HepG2 (cell line): ENCODE measurements at regions not wholly inside any gene's neighbourhood (a gene's known extent, or its start where the extent isn't known, plus 50 kb on each side); places are given as distances from the start of the nearest gene placed in this dataset.

Source experiments
- CAMTA2 ChIP-seq: sonication (generic); formaldehyde crosslinking; IDR thresholded peaks from 2 replicates; pipeline ENCODE4 v1.4.0; 2020; ENCODE audit warnings: mild to moderate bottlenecking, missing genetic modification reagents, borderline replicate concordance
- CREB1 ChIP-seq, 2 experiments: fragments of 450-650 bp in 1 of 2; IDR thresholded peaks; 2 replicates each; pipeline ENCODE4 v1.6.1; 2016 to 2017; ENCODE audit warnings: control low read depth in 1 of 2, mild to moderate bottlenecking in 1 of 2, missing compliant biosample characterization in 1 of 2, missing genetic modification characterization in 1 of 2
- HNRNPLL ChIP-seq: fragments of 200-400 bp; formaldehyde crosslinking; IDR thresholded peaks from 2 replicates; pipeline ENCODE4 v1.6.1; 2017; ENCODE audit warnings: mild to moderate bottlenecking, low read depth, low read length; ENCODE audit not compliant: poor library complexity, severe bottlenecking
- IRF1 ChIP-seq: sonication (generic); formaldehyde crosslinking; IDR thresholded peaks from 2 replicates; pipeline ENCODE4 v1.4.0; 2020; ENCODE audit warnings: low read depth, mild to moderate bottlenecking, missing genetic modification reagents
- MIXL1 ChIP-seq: IDR thresholded peaks from 2 replicates; pipeline ENCODE4 v1.6.1; 2016
- PHF20 ChIP-seq: sonication (generic); formaldehyde crosslinking; IDR thresholded peaks from 2 replicates; pipeline ENCODE4 v1.5.0; 2020; ENCODE audit warnings: mild to moderate bottlenecking, missing genetic modification reagents
- SRSF9 ChIP-seq: fragments of 200-400 bp; formaldehyde crosslinking; IDR thresholded peaks from 2 replicates; pipeline ENCODE4 v1.6.1; 2018; ENCODE audit warnings: borderline replicate concordance, mild to moderate bottlenecking, low read depth, low read length; ENCODE audit not compliant: insufficient read depth, poor library complexity, severe bottlenecking
- ZBTB7A ChIP-seq: sonication (generic); formaldehyde crosslinking; IDR thresholded peaks from 2 replicates; pipeline ENCODE4 v1.8.0; 2022; ENCODE audit warnings: mild to moderate bottlenecking, missing genetic modification reagents
- ZFP36 ChIP-seq: fragments of 150-350 bp; IDR thresholded peaks from 2 replicates; pipeline ENCODE4 v1.6.1; 2018; ENCODE audit warnings: borderline replicate concordance, low read length, low read depth; ENCODE audit not compliant: partially characterized antibody
- ZMAT3 ChIP-seq: sonication (generic); formaldehyde crosslinking; conservative IDR thresholded peaks from 2 replicates; pipeline ENCODE4 v1.7.0; 2021; ENCODE audit warnings: missing genetic modification reagents
- ZNF20 ChIP-seq: sonication (generic); formaldehyde crosslinking; IDR thresholded peaks from 2 replicates; pipeline ENCODE4 v1.4.0; 2020; ENCODE audit warnings: mild to moderate bottlenecking, moderate library complexity, missing genetic modification reagents
- ZNF883 ChIP-seq: sonication (generic); formaldehyde crosslinking; IDR thresholded peaks from 2 replicates; pipeline ENCODE4 v1.5.1; 2020; ENCODE audit warnings: mild to moderate bottlenecking, missing genetic modification reagents; ENCODE audit errors: not compliant biosample characterization

- no peak for TF ChIP-seq HNRNPLL
- no peak for TF ChIP-seq IRF1 (CRISPR knock-in tag)
- no peak for TF ChIP-seq SRSF9
- no peak for TF ChIP-seq ZNF20 (CRISPR knock-in tag)
- TF ChIP-seq MIXL1 (CRISPR knock-in tag), result no peak
- no peak for TF ChIP-seq CAMTA2 (CRISPR knock-in tag)
- peak; percentile 51 for TF ChIP-seq ZFP36
- TF ChIP-seq ZMAT3, result no peak
- TF ChIP-seq PHF20, result no peak
- no peak for TF ChIP-seq CREB1 (IDR thresholded peaks at IDR 0.05)
- TF ChIP-seq CREB1 (CRISPR knock-in tag; IDR thresholded peaks at IDR 0.05), result no peak
- no peak for TF ChIP-seq ZNF883
- TF ChIP-seq ZBTB7A (CRISPR knock-in tag), result no peak
- TF ChIP-seq, all 625 proteins: peak for 4
These were observed 97.6 kb upstream of the ZMIZ1 start (continued) for GRCh38 chr10:78971094-78971682.
